Mucosa of rectum (tissue), 2 donors: ENCODE measurements at regions not wholly inside any gene's neighbourhood (a gene's known extent, or its start where the extent isn't known, plus 50 kb on each side); places are given as distances from the start of the nearest gene placed in this dataset.
"Not testable (repeated sequence)": the region's sequence is repeated elsewhere in the genome, so short reads cannot be mapped to it uniquely, and the experiment has no call there.

ENCODE experiments used
- H3K27ac ChIP-seq, 2 donors: one replicate each; pipeline ENCODE4 v1.7.0; 2013; ENCODE audit warnings: inconsistent platforms in 2 of 2, low read depth in 2 of 2, low read length in 2 of 2
- H3K27me3 ChIP-seq, 2 donors: one replicate each; pipeline ENCODE4 v1.7.0; 2013; ENCODE audit warnings: low read length in 2 of 2; ENCODE audit not compliant: control insufficient read depth in 2 of 2, insufficient read depth in 2 of 2
- H3K36me3 ChIP-seq, 2 donors: one replicate each; pipeline ENCODE4 v1.7.0; 2013; ENCODE audit warnings: low read length in 2 of 2; ENCODE audit not compliant: control insufficient read depth in 2 of 2, insufficient read depth in 2 of 2
- H3K4me1 ChIP-seq, 2 donors: one replicate each; pipeline ENCODE4 v1.7.0; 2013; ENCODE audit warnings: low read length in 2 of 2, mild to moderate bottlenecking in 1 of 2; ENCODE audit not compliant: control insufficient read depth in 2 of 2, insufficient read depth in 2 of 2
- H3K4me3 ChIP-seq, 2 donors: one replicate each; pipeline ENCODE4 v1.7.0; 2013; ENCODE audit warnings: low read length in 2 of 2
- H3K9ac ChIP-seq, 2 donors: one replicate each; pipeline ENCODE4 v1.7.0; 2013; ENCODE audit warnings: low read length in 2 of 2, low read depth in 1 of 2, mild to moderate bottlenecking in 1 of 2
- H3K9me3 ChIP-seq, 2 donors: one replicate each; pipeline ENCODE4 v1.7.0; 2013; ENCODE audit warnings: low read length in 2 of 2; ENCODE audit not compliant: control insufficient read depth in 2 of 2
- donor health status: healthy.
- donor health status: Normal muscosa, but diverticular disease.

DNA sequence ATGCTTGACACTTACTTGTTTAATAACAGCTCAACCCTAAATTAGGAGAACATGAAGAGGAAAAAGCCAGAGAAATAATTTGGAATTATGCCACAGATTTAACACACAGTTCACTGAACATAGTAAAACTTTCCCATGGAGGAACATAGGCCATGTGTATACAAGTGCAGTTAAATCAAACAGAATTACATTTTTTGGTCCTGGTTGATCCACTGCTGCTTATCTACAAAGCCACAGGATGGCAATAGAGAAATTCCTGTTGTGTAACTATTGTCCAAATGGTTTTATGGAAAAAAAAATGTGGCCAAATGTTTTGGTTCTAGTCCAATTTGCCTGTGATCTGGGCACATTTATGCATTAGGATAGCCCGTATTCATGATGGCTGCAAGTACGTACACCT, 136.8 kb downstream of the ALDH8A1 start:
- no peak overlapping the region for H3K4me3 ChIP-seq
- H3K27me3 ChIP-seq: no peaks in the 10 kb centered on the region
- H3K9me3 ChIP-seq: no peaks in the 10 kb centered on the region
- H3K36me3 ChIP-seq: no peaks in the 10 kb centered on the region
- H3K4me1 ChIP-seq: no peaks in the 10 kb centered on the region
- no peak overlapping the region for H3K27ac ChIP-seq
- no peak overlapping the region for H3K9ac ChIP-seq

- H3K27ac ChIP-seq: no peak overlapping the region
Observed at GRCh38 chr6:134810402-134810801, 139.5 kb downstream of the ALDH8A1 start.

DNA sequence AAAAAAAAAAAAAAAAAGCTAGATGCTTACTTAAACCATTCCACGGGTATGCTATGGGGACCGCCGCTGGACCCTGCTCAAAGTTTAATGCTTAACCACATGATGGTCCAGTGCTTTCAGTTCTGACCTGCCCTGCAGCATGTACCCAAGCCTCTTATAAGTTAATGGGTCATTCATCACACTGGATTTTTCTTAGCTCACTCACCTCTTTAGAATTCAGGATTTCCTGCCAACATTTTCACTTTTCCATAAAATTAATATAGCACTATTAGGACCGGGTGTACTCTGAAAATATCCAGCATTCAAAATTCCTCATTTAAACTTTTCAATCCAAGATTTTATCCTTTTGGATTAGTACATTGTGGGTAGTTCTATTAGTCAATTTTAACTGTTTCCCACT, 140.8 kb downstream of the ALDH8A1 start:
- Histone ChIP-seq H3K27ac (no peak overlapping the region), H3K4me3 (no peak overlapping the region), H3K27me3 (no peaks in the 10 kb centered on the region), H3K9ac (no peak overlapping the region), H3K4me1 (no peaks in the 10 kb centered on the region), H3K9me3 (no peaks in the 10 kb centered on the region), H3K36me3 (no peaks in the 10 kb centered on the region)

More at GRCh38 chr6:134810402-134810801, 139.5 kb downstream of the ALDH8A1 start:
- H3K4me3 ChIP-seq: no peak overlapping the region
- no peaks in the 10 kb centered on the region for H3K9me3 ChIP-seq
- H3K9ac ChIP-seq: no peak overlapping the region
- no peaks in the 10 kb centered on the region for H3K36me3 ChIP-seq
- no peaks in the 10 kb centered on the region for H3K27me3 ChIP-seq
- no peaks in the 10 kb centered on the region for H3K4me1 ChIP-seq

- Histone ChIP-seq H3K36me3 (no peaks in the 10 kb centered on the region), H3K9ac (no peak overlapping the region), H3K4me3 (no peak overlapping the region), H3K27ac (no peak overlapping the region), H3K27me3 (no peaks in the 10 kb centered on the region), H3K4me1 (no peaks in the 10 kb centered on the region), H3K9me3 (no peaks in the 10 kb centered on the region)
Observed at GRCh38 chr6:134806180-134806798, 143.6 kb downstream of the ALDH8A1 start.

- Histone ChIP-seq H3K27me3 (no peaks in the 10 kb centered on the region), H3K9ac (no peak overlapping the region), H3K36me3 (no peaks in the 10 kb centered on the region), H3K27ac (no peak overlapping the region), H3K9me3 (no peaks in the 10 kb centered on the region), H3K4me3 (no peak overlapping the region), H3K4me1 (no peaks in the 10 kb centered on the region)
Observed at GRCh38 chr6:134805168-134805567, 144.7 kb downstream of the ALDH8A1 start.

DNA sequence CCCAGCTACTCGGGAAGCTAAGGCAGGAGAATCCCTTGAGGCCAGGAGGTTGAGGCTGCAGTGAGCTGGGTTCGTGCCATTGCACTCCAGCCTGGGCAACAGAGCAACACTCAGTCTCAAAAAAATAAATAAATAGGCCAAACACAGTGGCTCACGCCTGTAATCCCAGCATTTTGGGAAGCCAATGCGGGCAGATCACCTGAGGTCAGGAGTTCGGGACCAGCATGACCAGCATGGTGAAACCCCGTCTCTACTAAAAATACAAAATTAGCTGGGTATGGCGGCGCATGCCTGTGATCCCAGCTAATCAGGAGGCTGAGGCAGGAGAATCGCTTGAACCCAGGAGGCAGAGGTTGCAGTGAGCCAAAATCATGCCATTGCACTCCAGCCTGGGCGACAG, 145.6 kb downstream of the ALDH8A1 start:
- not testable (repeated sequence) for H3K4me1 ChIP-seq, H3K27ac ChIP-seq, H3K9me3 ChIP-seq, H3K27me3 ChIP-seq, H3K9ac ChIP-seq, H3K36me3 ChIP-seq, H3K4me3 ChIP-seq

DNA sequence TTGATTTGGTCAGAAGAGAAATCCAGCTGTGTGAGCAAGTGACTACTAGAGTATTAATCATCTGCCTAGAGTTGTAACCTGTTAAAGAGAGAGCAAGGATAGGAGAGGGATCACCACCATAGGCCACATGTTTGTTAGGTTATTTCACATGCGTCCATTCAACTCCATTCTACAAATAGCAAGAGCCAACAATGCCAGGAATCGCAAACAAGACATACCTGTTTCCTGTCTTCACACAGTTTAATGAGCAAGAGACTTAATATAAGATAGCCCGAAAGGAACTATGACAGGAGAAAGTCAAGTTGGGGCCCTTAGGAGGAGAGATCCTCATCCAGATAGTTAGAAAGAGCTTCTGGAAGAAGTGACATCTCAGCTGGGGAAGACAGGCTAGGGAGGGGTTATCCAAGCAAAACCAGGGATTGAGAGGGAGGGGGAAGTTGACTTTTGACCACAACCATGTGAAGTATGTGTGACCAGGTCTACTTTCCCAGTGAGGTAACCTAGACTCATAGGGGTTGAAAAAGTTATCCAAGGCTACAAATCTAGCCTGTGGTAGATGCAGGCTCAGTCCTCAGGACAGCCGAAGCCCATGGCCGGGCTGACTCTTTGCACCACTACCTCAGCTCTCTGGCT, 147.4 kb downstream of the ALDH8A1 start:
- Histone ChIP-seq H3K4me3 (no peak overlapping the region), H3K9ac (no peak overlapping the region), H3K36me3 (no peaks in the 10 kb centered on the region), H3K9me3 (no peaks in the 10 kb centered on the region), H3K4me1 (no peaks in the 10 kb centered on the region), H3K27me3 (no peaks in the 10 kb centered on the region), H3K27ac (no peak overlapping the region)

GRCh38 chr6:134797400-134798113, 152.3 kb downstream of the ALDH8A1 start:
- Histone ChIP-seq H3K4me1 (no peaks in the 10 kb centered on the region), H3K4me3 (no peak overlapping the region), H3K9ac (no peak overlapping the region), H3K27me3 (no peaks in the 10 kb centered on the region), H3K27ac (no peak overlapping the region), H3K36me3 (no peaks in the 10 kb centered on the region), H3K9me3 (no peaks in the 10 kb centered on the region)

- Histone ChIP-seq H3K9me3 (no peaks in the 10 kb centered on the region), H3K27me3 (no peaks in the 10 kb centered on the region), H3K27ac (no peak overlapping the region), H3K36me3 (no peaks in the 10 kb centered on the region), H3K4me3 (no peak overlapping the region), H3K9ac (no peak overlapping the region), H3K4me1 (no peaks in the 10 kb centered on the region)
Observed at GRCh38 chr6:134795691-134796090, 154.2 kb downstream of the ALDH8A1 start.

- Histone ChIP-seq H3K9me3 (peaks cover 0 to 2% of the 10 kb centered on the region in 2 donors), H3K27me3 (no peaks in the 10 kb centered on the region), H3K4me3 (no peak overlapping the region), H3K9ac (no peak overlapping the region), H3K27ac (no peak overlapping the region), H3K36me3 (no peaks in the 10 kb centered on the region), H3K4me1 (no peaks in the 10 kb centered on the region)
Observed at GRCh38 chr6:134795001-134795400, 154.9 kb downstream of the ALDH8A1 start.
